Glutamatergic neuron (in vitro differentiated cells): ENCODE measurements at regions not wholly inside any gene's neighbourhood (a gene's known extent, or its start where the extent isn't known, plus 50 kb on each side); places are given as distances from the start of the nearest gene placed in this dataset.

Source experiments
- DNase-seq: peaks from one replicate; pipeline ENCODE4 v3.0.0; 2022
- H3K27ac Mint-ChIP-seq: one replicate; pipeline ENCODE4 v1.8.0; 2020; ENCODE audit warnings: mild to moderate bottlenecking, mixed read lengths, inconsistent platforms; ENCODE audit not compliant: unreplicated experiment
- H3K27me3 Mint-ChIP-seq: one replicate; pipeline ENCODE4 v1.8.0; 2020; ENCODE audit warnings: mild to moderate bottlenecking, moderate library complexity, mixed read lengths, inconsistent platforms; ENCODE audit not compliant: unreplicated experiment
- H3K36me3 Mint-ChIP-seq: one replicate; pipeline ENCODE4 v1.8.0; 2020; ENCODE audit warnings: mild to moderate bottlenecking, mixed read lengths, inconsistent platforms; ENCODE audit not compliant: unreplicated experiment
- H3K4me1 Mint-ChIP-seq: one replicate; pipeline ENCODE4 v1.8.0; 2020; ENCODE audit warnings: mild to moderate bottlenecking, low read depth, mixed read lengths, inconsistent platforms; ENCODE audit not compliant: unreplicated experiment
- H3K4me3 Mint-ChIP-seq: one replicate; pipeline ENCODE4 v1.8.0; 2020; ENCODE audit warnings: mild to moderate bottlenecking, mixed read lengths, inconsistent platforms; ENCODE audit not compliant: unreplicated experiment
- H3K9me3 Mint-ChIP-seq: one replicate; pipeline ENCODE4 v1.8.0; 2020; ENCODE audit warnings: mild to moderate bottlenecking, moderate library complexity, mixed read lengths, inconsistent platforms; ENCODE audit not compliant: unreplicated experiment
- CTCF ChIP-seq: fragments of 200-600 bp; sonication (generic); IDR thresholded peaks from one replicate; pipeline ENCODE4 v1.5.0; 2021; ENCODE audit not compliant: partially characterized antibody, unreplicated experiment

- no peaks in the 10 kb centered on the region for H3K4me1 Mint-ChIP-seq
- no peak for DNase-seq
- no peak overlapping the region for H3K27ac Mint-ChIP-seq
- H3K4me3 Mint-ChIP-seq: no peak overlapping the region
- H3K9me3 Mint-ChIP-seq: no peaks in the 10 kb centered on the region
- TF ChIP-seq CTCF: no peak
- no peaks in the 10 kb centered on the region for H3K27me3 Mint-ChIP-seq
- no peaks in the 10 kb centered on the region for H3K36me3 Mint-ChIP-seq
These were observed 144.3 kb upstream of the ERBB4 start for GRCh38 chr2:212682937-212683336.

- H3K4me3 Mint-ChIP-seq: no peak overlapping the region
- no peak for DNase-seq
These were observed 138.9 kb upstream of the ERBB4 start for GRCh38 chr2:212677466-212677865.

GRCh38 chr2:212672186-212672585 is 133.6 kb upstream of the ERBB4 start:
- Mint-ChIP-seq H3K9me3 (no peaks in the 10 kb centered on the region), H3K4me1 (no peaks in the 10 kb centered on the region)

More at GRCh38 chr2:212677466-212677865, 138.9 kb upstream of the ERBB4 start:
- Mint-ChIP-seq H3K9me3 (no peaks in the 10 kb centered on the region), H3K36me3 (no peaks in the 10 kb centered on the region), H3K27me3 (no peaks in the 10 kb centered on the region), H3K4me1 (no peaks in the 10 kb centered on the region), H3K27ac (no peak overlapping the region)
- TF ChIP-seq CTCF: no peak

GRCh38 chr2:212669761-212670160 is 131.2 kb upstream of the ERBB4 start:
- no peak overlapping the region for H3K4me3 Mint-ChIP-seq
- H3K4me1 Mint-ChIP-seq: no peaks in the 10 kb centered on the region
- H3K27ac Mint-ChIP-seq: no peak overlapping the region
- H3K9me3 Mint-ChIP-seq: no peaks in the 10 kb centered on the region
- no peak for TF ChIP-seq CTCF
- H3K36me3 Mint-ChIP-seq: no peaks in the 10 kb centered on the region
- no peak for DNase-seq
- H3K27me3 Mint-ChIP-seq: peaks cover 2% of the 10 kb centered on the region

More at GRCh38 chr2:212672186-212672585, 133.6 kb upstream of the ERBB4 start:
- Mint-ChIP-seq H3K27me3 (peaks cover 2% of the 10 kb centered on the region), H3K4me3 (no peak overlapping the region), H3K27ac (no peak overlapping the region), H3K36me3 (no peaks in the 10 kb centered on the region)
- TF ChIP-seq CTCF: no peak
- DNase-seq: no peak

GRCh38 chr2:212667751-212668316 is 129.2 kb upstream of the ERBB4 start:
- no peaks in the 10 kb centered on the region for H3K4me1 Mint-ChIP-seq
- peaks cover 2% of the 10 kb centered on the region for H3K27me3 Mint-ChIP-seq
- H3K9me3 Mint-ChIP-seq: no peaks in the 10 kb centered on the region
- H3K4me3 Mint-ChIP-seq: no peak overlapping the region
- TF ChIP-seq CTCF: no peak
- no peak for DNase-seq
- no peak overlapping the region for H3K27ac Mint-ChIP-seq
- no peaks in the 10 kb centered on the region for H3K36me3 Mint-ChIP-seq
